22Rv1 (cell line): ENCODE measurements at regions not wholly inside any gene's neighbourhood (a gene's known extent, or its start where the extent isn't known, plus 50 kb on each side); places are given as distances from the start of the nearest gene placed in this dataset.

ENCODE experiments used
- H3K27ac ChIP-seq: fragments of 450-650 bp; 2 replicates; pipeline ENCODE4 v1.5.1; 2017
- CTCF ChIP-seq: fragments of 450-650 bp; IDR thresholded peaks from 2 replicates; pipeline ENCODE4 v1.5.1; 2017; ENCODE audit warnings: mild to moderate bottlenecking
- ZFX ChIP-seq: fragments of 450-650 bp; IDR thresholded peaks from 2 replicates; pipeline ENCODE4 v1.6.1; 2017; ENCODE audit warnings: antibody characterized with exemption, borderline replicate concordance

GRCh38 chr10:58990693-58991092 lies 185.8 kb upstream of the PHYHIPL start:
- TF ChIP-seq CTCF (no peak), ZFX (no peak)
- no peak overlapping the region for H3K27ac ChIP-seq

- TF ChIP-seq CTCF (no peak), ZFX (no peak)
- no peak overlapping the region for H3K27ac ChIP-seq
Measured at GRCh38 chr10:58991856-58992255, 184.6 kb upstream of the PHYHIPL start.

- TF ChIP-seq CTCF (no peak), ZFX (no peak)
- H3K27ac ChIP-seq: no peak overlapping the region
Measured at GRCh38 chr10:58992830-58993460, 183.5 kb upstream of the PHYHIPL start.

GRCh38 chr10:58993480-58994221 lies 182.8 kb upstream of the PHYHIPL start:
- TF ChIP-seq ZFX: no peak
- TF ChIP-seq CTCF: no peak

GRCh38 chr10:58994226-58995057 lies 182.0 kb upstream of the PHYHIPL start:
- TF ChIP-seq CTCF (no peak), ZFX (no peak)
- no peak overlapping the region for H3K27ac ChIP-seq

More at GRCh38 chr10:58993480-58994221, 182.8 kb upstream of the PHYHIPL start:
- H3K27ac ChIP-seq: no peak overlapping the region

- no peak overlapping the region for H3K27ac ChIP-seq
- no peak for TF ChIP-seq ZFX
- TF ChIP-seq CTCF: no peak
Measured at GRCh38 chr10:58995058-58995596, 181.3 kb upstream of the PHYHIPL start.

GRCh38 chr10:58996063-58996462 lies 180.4 kb upstream of the PHYHIPL start:
- TF ChIP-seq CTCF: no peak
- no peak for TF ChIP-seq ZFX
- no peak overlapping the region for H3K27ac ChIP-seq
